ENCODE measurements at regions not wholly inside any gene's neighbourhood (a gene's known extent, or its start where the extent isn't known, plus 50 kb on each side); places are given as distances from the start of the nearest gene placed in this dataset.

GRCh38 chr5:61837788-61838187 is 468.2 kb upstream of the KIF2A start:
- Mint-ChIP-seq H3K9me3 (no peaks in the 10 kb centered on the region), H3K27ac (no peak overlapping the region), H3K27me3 (peaks cover 6% of the 10 kb centered on the region), H3K4me1 (ENCODE audit: low read depth) (no peaks in the 10 kb centered on the region), H3K4me3 (no peak overlapping the region), H3K36me3 (ENCODE audit: low read depth) (no peaks in the 10 kb centered on the region)
- DNase-seq (no peak), ATAC-seq (no peak)
- ChIA-PET POLR2A (no interaction called here), CTCF (no interaction called here)
- intact Hi-C loops (cut with micrococcal nuclease), result no loop called here
- no peak for TF ChIP-seq CTCF (IDR thresholded peaks at IDR 0.05)

GRCh38 chr5:61840361-61840760 is 465.6 kb upstream of the KIF2A start:
- ATAC-seq (no peak), DNase-seq (no peak)
- intact Hi-C loops (cut with micrococcal nuclease), result no loop called here
- no peaks in the 10 kb centered on the region for H3K4me1 Mint-ChIP-seq (ENCODE audit: low read depth)
- peaks cover 10% of the 10 kb centered on the region for H3K27me3 Mint-ChIP-seq
- ChIA-PET CTCF (interaction anchor here (0.7 kb wide), 1 partner anchor 72 kb away, joined by 3 read pairs; no protein-coding TSS in a partner anchor), POLR2A (no interaction called here)
- no peaks in the 10 kb centered on the region for H3K9me3 Mint-ChIP-seq
- no peaks in the 10 kb centered on the region for H3K36me3 Mint-ChIP-seq (ENCODE audit: low read depth)
- TF ChIP-seq CTCF (IDR thresholded peaks at IDR 0.05), result no peak
- H3K4me3 Mint-ChIP-seq, result no peak overlapping the region
- H3K27ac Mint-ChIP-seq, result no peak overlapping the region

- H3K27me3 Mint-ChIP-seq, result peaks cover 9% of the 10 kb centered on the region
- POLR2A ChIA-PET, result no interaction called here
Measured at GRCh38 chr5:61842840-61843239, 463.2 kb upstream of the KIF2A start.

GRCh38 chr5:61850696-61851095 is 455.3 kb upstream of the KIF2A start:
- Mint-ChIP-seq H3K9me3 (peaks cover 1% of the 10 kb centered on the region), H3K36me3 (ENCODE audit: low read depth) (no peaks in the 10 kb centered on the region), H3K4me3 (no peak overlapping the region), H3K4me1 (ENCODE audit: low read depth) (no peaks in the 10 kb centered on the region), H3K27ac (no peak overlapping the region), H3K27me3 (no peaks in the 10 kb centered on the region)
- DNase-seq, result no peak
- TF ChIP-seq CTCF (IDR thresholded peaks at IDR 0.05), result no peak
- ChIA-PET POLR2A (no interaction called here), CTCF (no interaction called here)
- ATAC-seq, result no peak
- intact Hi-C loops (cut with micrococcal nuclease), result no loop called here

More at GRCh38 chr5:61842840-61843239, 463.2 kb upstream of the KIF2A start:
- TF ChIP-seq CTCF (IDR thresholded peaks at IDR 0.05), result no peak
- peaks cover 1% of the 10 kb centered on the region for H3K9me3 Mint-ChIP-seq
- H3K27ac Mint-ChIP-seq, result no peak overlapping the region
- DNase-seq, result no peak
- intact Hi-C loops (cut with micrococcal nuclease), result no loop called here
- CTCF ChIA-PET, result no interaction called here
- H3K36me3 Mint-ChIP-seq (ENCODE audit: low read depth), result no peaks in the 10 kb centered on the region
- ATAC-seq, result no peak
- H3K4me1 Mint-ChIP-seq (ENCODE audit: low read depth), result no peaks in the 10 kb centered on the region
- no peak overlapping the region for H3K4me3 Mint-ChIP-seq

- CTCF ChIA-PET, result no interaction called here
- no peak overlapping the region for H3K4me3 Mint-ChIP-seq
- peaks cover 1% of the 10 kb centered on the region for H3K27me3 Mint-ChIP-seq
- H3K27ac Mint-ChIP-seq, result no peak overlapping the region
- no peaks in the 10 kb centered on the region for H3K36me3 Mint-ChIP-seq (ENCODE audit: low read depth)
- ATAC-seq, result no peak
- intact Hi-C loops (cut with micrococcal nuclease), result no loop called here
- no peak for DNase-seq
- TF ChIP-seq CTCF (IDR thresholded peaks at IDR 0.05), result no peak
- no peaks in the 10 kb centered on the region for H3K4me1 Mint-ChIP-seq (ENCODE audit: low read depth)
- peaks cover 2% of the 10 kb centered on the region for H3K9me3 Mint-ChIP-seq
- POLR2A ChIA-PET, result no interaction called here
Measured at GRCh38 chr5:61854531-61854930, 451.5 kb upstream of the KIF2A start.

All from activated CD8-positive, alpha-beta T cell treated with anti-CD3 and anti-CD28 coated beads for 36 hours (primary cell).